Ishikawa (cell line): ENCODE measurements at regions not wholly inside any gene's neighbourhood (a gene's known extent, or its start where the extent isn't known, plus 50 kb on each side); places are given as distances from the start of the nearest gene placed in this dataset.

ENCODE experiments used
- CEBPB ChIP-seq: IDR thresholded peaks from 2 replicates; pipeline ENCODE4 v1.6.1; 2012
- CREB1 ChIP-seq: IDR thresholded peaks from 2 replicates; pipeline ENCODE4 v1.6.1; 2012; ENCODE audit warnings: low read depth
- EP300 ChIP-seq: IDR thresholded peaks from 2 replicates; pipeline ENCODE4 v1.6.1; 2012; ENCODE audit warnings: borderline replicate concordance
- RAD21 ChIP-seq: IDR thresholded peaks from 2 replicates; pipeline ENCODE4 v1.6.1; 2012; ENCODE audit warnings: low read depth
- TAF1 ChIP-seq: IDR thresholded peaks from 2 replicates; pipeline ENCODE4 v1.6.1; 2012; ENCODE audit warnings: low read depth, mild to moderate bottlenecking
- TEAD4 ChIP-seq: IDR thresholded peaks from 2 replicates; pipeline ENCODE4 v1.6.1; 2012
- YY1 ChIP-seq: IDR thresholded peaks from 2 replicates; pipeline ENCODE4 v1.6.1; 2012; ENCODE audit warnings: low read depth
- ZBTB7A ChIP-seq: IDR thresholded peaks from 2 replicates; pipeline ENCODE4 v1.6.1; 2012; ENCODE audit warnings: low read depth
- TF ChIP-seq, protein P1 (sequence below): IDR thresholded peaks from 2 replicates; pipeline ENCODE4 v1.6.1; 2012; ENCODE audit warnings: low read depth, mild to moderate bottlenecking

DNA sequence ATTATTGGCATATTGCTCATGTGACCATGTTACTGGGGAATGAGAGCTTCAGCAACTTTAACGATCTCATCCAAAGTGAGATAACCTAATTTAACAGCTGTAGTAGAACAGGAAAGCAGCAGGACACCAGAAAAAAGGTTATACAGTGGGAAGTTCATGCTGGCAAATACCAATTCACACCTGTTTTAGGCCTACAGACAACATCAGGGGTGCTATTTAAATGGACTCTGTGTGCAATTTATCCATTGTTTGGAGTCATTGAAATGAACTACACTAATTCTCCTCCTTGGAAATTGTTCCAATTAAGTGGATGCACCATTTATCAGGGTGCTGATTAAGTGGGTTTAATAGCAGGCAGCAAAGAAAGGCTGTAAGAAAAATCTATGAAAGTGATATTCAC is 424.4 kb upstream of the LMO3 start:
- TF ChIP-seq, protein P1, sequence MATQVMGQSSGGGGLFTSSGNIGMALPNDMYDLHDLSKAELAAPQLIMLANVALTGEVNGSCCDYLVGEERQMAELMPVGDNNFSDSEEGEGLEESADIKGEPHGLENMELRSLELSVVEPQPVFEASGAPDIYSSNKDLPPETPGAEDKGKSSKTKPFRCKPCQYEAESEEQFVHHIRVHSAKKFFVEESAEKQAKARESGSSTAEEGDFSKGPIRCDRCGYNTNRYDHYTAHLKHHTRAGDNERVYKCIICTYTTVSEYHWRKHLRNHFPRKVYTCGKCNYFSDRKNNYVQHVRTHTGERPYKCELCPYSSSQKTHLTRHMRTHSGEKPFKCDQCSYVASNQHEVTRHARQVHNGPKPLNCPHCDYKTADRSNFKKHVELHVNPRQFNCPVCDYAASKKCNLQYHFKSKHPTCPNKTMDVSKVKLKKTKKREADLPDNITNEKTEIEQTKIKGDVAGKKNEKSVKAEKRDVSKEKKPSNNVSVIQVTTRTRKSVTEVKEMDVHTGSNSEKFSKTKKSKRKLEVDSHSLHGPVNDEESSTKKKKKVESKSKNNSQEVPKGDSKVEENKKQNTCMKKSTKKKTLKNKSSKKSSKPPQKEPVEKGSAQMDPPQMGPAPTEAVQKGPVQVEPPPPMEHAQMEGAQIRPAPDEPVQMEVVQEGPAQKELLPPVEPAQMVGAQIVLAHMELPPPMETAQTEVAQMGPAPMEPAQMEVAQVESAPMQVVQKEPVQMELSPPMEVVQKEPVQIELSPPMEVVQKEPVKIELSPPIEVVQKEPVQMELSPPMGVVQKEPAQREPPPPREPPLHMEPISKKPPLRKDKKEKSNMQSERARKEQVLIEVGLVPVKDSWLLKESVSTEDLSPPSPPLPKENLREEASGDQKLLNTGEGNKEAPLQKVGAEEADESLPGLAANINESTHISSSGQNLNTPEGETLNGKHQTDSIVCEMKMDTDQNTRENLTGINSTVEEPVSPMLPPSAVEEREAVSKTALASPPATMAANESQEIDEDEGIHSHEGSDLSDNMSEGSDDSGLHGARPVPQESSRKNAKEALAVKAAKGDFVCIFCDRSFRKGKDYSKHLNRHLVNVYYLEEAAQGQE = no peak
- TF ChIP-seq RAD21 (no peak), YY1 (no peak), TAF1 (no peak), EP300 (peak; percentile 62), CEBPB (peak; percentile 54), CREB1 (no peak), TEAD4 (peak; percentile 64), ZBTB7A (no peak)
